ENCODE measurements at regions not wholly inside any gene's neighbourhood (a gene's known extent, or its start where the extent isn't known, plus 50 kb on each side); places are given as distances from the start of the nearest gene placed in this dataset.
A peak's percentile ranks its signal among the peaks of the same experiment; 100 is the strongest.

GRCh38 chr12:105744371-105745058, 394.2 kb downstream of the NUAK1 start:
- Histone ChIP-seq H3K27ac (replicated peaks in 1 of 4) (no peak overlapping the region), H3K4me3 (no peak overlapping the region), H3K9me3 (no peaks in the 10 kb centered on the region), H3K27me3 (no peaks in the 10 kb centered on the region), H3K36me3 (no peaks in the 10 kb centered on the region), H3K4me1 (peaks cover 29 to 44% (median 33%) of the 10 kb centered on the region in 4 donors)
- DNase-seq (ENCODE audit: extremely low spot score) = no peak
- WGBS = 96% methylated on average over 4 of the region's 4 CpGs
- TF ChIP-seq CTCF (IDR thresholded peaks at IDR 0.05) = no peak
- TF ChIP-seq POLR2AphosphoS5 (IDR thresholded peaks at IDR 0.05) = no peak
- TF ChIP-seq POLR2A (IDR thresholded peaks at IDR 0.05; ENCODE audit: low read depth) = no peak
- TF ChIP-seq EP300 (IDR thresholded peaks at IDR 0.05) = no peak
- intact Hi-C loops (cut with DNase I) = no loop called here

- TF ChIP-seq EP300 (IDR thresholded peaks at IDR 0.05) = no peak
- TF ChIP-seq CTCF (IDR thresholded peaks at IDR 0.05) = no peak
Observed at GRCh38 chr12:105745811-105746210, 392.9 kb downstream of the NUAK1 start.

GRCh38 chr12:105748806-105749600, 389.8 kb downstream of the NUAK1 start:
- H3K4me1 ChIP-seq = peaks cover 7 to 18% (median 17%) of the 10 kb centered on the region in 4 donors
- TF ChIP-seq POLR2AphosphoS5 (IDR thresholded peaks at IDR 0.05) (no peak), EP300 (IDR thresholded peaks at IDR 0.05) (no peak), CTCF (IDR thresholded peaks at IDR 0.05) (no peak), POLR2A (IDR thresholded peaks at IDR 0.05; ENCODE audit: low read depth) (no peak)
- WGBS = 35% methylated on average over 8 of the region's 9 CpGs
- no peak overlapping the region for H3K4me3 ChIP-seq
- intact Hi-C loops (cut with DNase I) = no loop called here
- DNase-seq (ENCODE audit: extremely low spot score) = no peak
- no peaks in the 10 kb centered on the region for H3K36me3 ChIP-seq
- no peaks in the 10 kb centered on the region for H3K9me3 ChIP-seq
- H3K27ac ChIP-seq (replicated peaks in 1 of 4) = peak overlapping the region in 3 of 4 donors; percentile 34 to 46 (median 36)
- H3K27me3 ChIP-seq = no peaks in the 10 kb centered on the region

More at GRCh38 chr12:105745811-105746210, 392.9 kb downstream of the NUAK1 start:
- H3K36me3 ChIP-seq = no peaks in the 10 kb centered on the region
- H3K4me1 ChIP-seq = peaks cover 20 to 37% (median 27%) of the 10 kb centered on the region in 4 donors
- no peak for DNase-seq (ENCODE audit: extremely low spot score)
- no peaks in the 10 kb centered on the region for H3K9me3 ChIP-seq
- H3K4me3 ChIP-seq = no peak overlapping the region
- intact Hi-C loops (cut with DNase I) = no loop called here
- 81% methylated on average over 4 of the region's 4 CpGs for WGBS
- no peaks in the 10 kb centered on the region for H3K27me3 ChIP-seq
- H3K27ac ChIP-seq (replicated peaks in 1 of 4) = no peak overlapping the region

- intact Hi-C loops (cut with DNase I) = no loop called here
- peak; percentile 83 for DNase-seq (ENCODE audit: extremely low spot score)
- H3K27ac ChIP-seq (replicated peaks in 1 of 4) = no peak overlapping the region
- H3K4me1 ChIP-seq = peaks cover 7 to 18% (median 17%) of the 10 kb centered on the region in 4 donors
- no peaks in the 10 kb centered on the region for H3K9me3 ChIP-seq
- H3K27me3 ChIP-seq = no peaks in the 10 kb centered on the region
- H3K4me3 ChIP-seq = no peak overlapping the region
- TF ChIP-seq CTCF (IDR thresholded peaks at IDR 0.05) (no peak), POLR2AphosphoS5 (IDR thresholded peaks at IDR 0.05) (no peak), EP300 (IDR thresholded peaks at IDR 0.05) (no peak), POLR2A (IDR thresholded peaks at IDR 0.05; ENCODE audit: low read depth) (no peak)
- H3K36me3 ChIP-seq = no peaks in the 10 kb centered on the region
- 95% methylated on average over 2 of the region's 2 CpGs for WGBS
Observed at GRCh38 chr12:105750096-105750495, 388.7 kb downstream of the NUAK1 start.

Data from esophagus muscularis mucosa (tissue), 4 donors.